ENCODE measurements at regions not wholly inside any gene's neighbourhood (a gene's known extent, or its start where the extent isn't known, plus 50 kb on each side); places are given as distances from the start of the nearest gene placed in this dataset.

GRCh38 chr15:39399600-39399999, 181.3 kb upstream of the THBS1 start:
- ATAC-seq (no peak), DNase-seq (ENCODE audit: low read depth, low spot score) (no peak)
- CTCF ChIA-PET: no interaction called here
- intact Hi-C loops (cut with micrococcal nuclease; ENCODE audit: unreplicated experiment) (no loop called here), in situ Hi-C loops (cut with HindIII; ENCODE audit: low pct_unique_long_range_greater_than_20kb, low sequenced_read_pairs) (no loop called here)
- Histone ChIP-seq H3K36me3 (ENCODE audit: control insufficient read depth, insufficient read depth, low read length) (no peaks in the 10 kb centered on the region), H3K27me3 (ENCODE audit: control insufficient read depth, insufficient read depth, low read length) (no peaks in the 10 kb centered on the region), H3K9me3 (ENCODE audit: control insufficient read depth, insufficient read depth, low read depth, low read length) (no peaks in the 10 kb centered on the region), H3K4me3 (ENCODE audit: low read depth in 2 of 2, low read length in 2 of 2) (no peak overlapping the region), H3K27ac (ENCODE audit: low read length) (no peak overlapping the region), H3K4me1 (ENCODE audit: control insufficient read depth, insufficient read depth, low read length) (no peaks in the 10 kb centered on the region)
- TF ChIP-seq TCF7L2 (IDR thresholded peaks at IDR 0.05; ENCODE audit: low read depth, low read length): no peak
- TF ChIP-seq CTCF (IDR thresholded peaks at IDR 0.05): no peak
- TF ChIP-seq REST (IDR thresholded peaks at IDR 0.05; ENCODE audit: insufficient read depth in 1 of 2, low read depth in 2 of 2, low read length in 1 of 2): no peak
- TF ChIP-seq POLR2AphosphoS5 (IDR thresholded peaks at IDR 0.05; ENCODE audit: low read depth, low read length): no peak
- no peak for TF ChIP-seq SIN3A (IDR thresholded peaks at IDR 0.05; ENCODE audit: borderline replicate concordance, insufficient read depth, low read depth, low read length)
- BruUV-seq (replicated peaks): no TSS peak
- POLR2A ChIA-PET: no interaction called here

- intact Hi-C loops (cut with micrococcal nuclease; ENCODE audit: unreplicated experiment): no loop called here
Measured at GRCh38 chr15:39400002-39400401, 180.9 kb upstream of the THBS1 start.

More at GRCh38 chr15:39400002-39400401, 180.9 kb upstream of the THBS1 start:
- ChIA-PET CTCF (no interaction called here), POLR2A (no interaction called here)
- Histone ChIP-seq H3K27me3 (ENCODE audit: control insufficient read depth, insufficient read depth, low read length) (no peaks in the 10 kb centered on the region), H3K4me1 (ENCODE audit: control insufficient read depth, insufficient read depth, low read length) (no peaks in the 10 kb centered on the region), H3K36me3 (ENCODE audit: control insufficient read depth, insufficient read depth, low read length) (no peaks in the 10 kb centered on the region), H3K27ac (ENCODE audit: low read length) (no peak overlapping the region), H3K4me3 (ENCODE audit: low read depth in 2 of 2, low read length in 2 of 2) (no peak overlapping the region), H3K9me3 (ENCODE audit: control insufficient read depth, insufficient read depth, low read depth, low read length) (no peaks in the 10 kb centered on the region)
- no TSS peak for BruUV-seq (replicated peaks)
- no peak for TF ChIP-seq REST (IDR thresholded peaks at IDR 0.05; ENCODE audit: insufficient read depth in 1 of 2, low read depth in 2 of 2, low read length in 1 of 2)
- no peak for TF ChIP-seq CTCF (IDR thresholded peaks at IDR 0.05)
- no peak for TF ChIP-seq TCF7L2 (IDR thresholded peaks at IDR 0.05; ENCODE audit: low read depth, low read length)
- no peak for TF ChIP-seq POLR2AphosphoS5 (IDR thresholded peaks at IDR 0.05; ENCODE audit: low read depth, low read length)
- TF ChIP-seq SIN3A (IDR thresholded peaks at IDR 0.05; ENCODE audit: borderline replicate concordance, insufficient read depth, low read depth, low read length): no peak
- in situ Hi-C loops (cut with HindIII; ENCODE audit: low pct_unique_long_range_greater_than_20kb, low sequenced_read_pairs): no loop called here
- ATAC-seq (no peak), DNase-seq (ENCODE audit: low read depth, low spot score) (no peak)

Data from Panc1 (cell line).